Fibroblast of skin of back (primary cell): ENCODE measurements at regions not wholly inside any gene's neighbourhood (a gene's known extent, or its start where the extent isn't known, plus 50 kb on each side); places are given as distances from the start of the nearest gene placed in this dataset.

ENCODE experiments used
- DNase-seq: peaks from one replicate; pipeline ENCODE4 v3.0.0-alpha.2; 2013

GRCh38 chr4:35690271-35690670 lies 554.0 kb downstream of the ARAP2 start:
- DNase-seq = no peak

- no peak for DNase-seq
Observed at GRCh38 chr4:35695003-35695402, 549.3 kb downstream of the ARAP2 start.

- no peak for DNase-seq
Observed at GRCh38 chr4:35695421-35695820, 548.9 kb downstream of the ARAP2 start.

GRCh38 chr4:35697210-35697736 lies 547.0 kb downstream of the ARAP2 start:
- DNase-seq = no peak

GRCh38 chr4:35700663-35701062 lies 543.7 kb downstream of the ARAP2 start:
- DNase-seq = no peak

- no peak for DNase-seq
Observed at GRCh38 chr4:35709080-35709479, 535.2 kb downstream of the ARAP2 start.

- no peak for DNase-seq
Observed at GRCh38 chr4:35710343-35710742, 534.0 kb downstream of the ARAP2 start.

GRCh38 chr4:35711127-35711526 lies 533.2 kb downstream of the ARAP2 start:
- DNase-seq = no peak

GRCh38 chr4:35723973-35724372 lies 520.3 kb downstream of the ARAP2 start:
- DNase-seq = no peak

- no peak for DNase-seq
Observed at GRCh38 chr4:35725131-35725530, 519.2 kb downstream of the ARAP2 start.

- DNase-seq = no peak
Observed at GRCh38 chr4:35730414-35730813, 513.9 kb downstream of the ARAP2 start.

- DNase-seq = no peak
Observed at GRCh38 chr4:35734381-35735098, 509.8 kb downstream of the ARAP2 start.

GRCh38 chr4:35739308-35739707 lies 505.0 kb downstream of the ARAP2 start:
- DNase-seq = no peak

- no peak for DNase-seq
Observed at GRCh38 chr4:35754047-35754446, 490.3 kb downstream of the ARAP2 start.

GRCh38 chr4:35757836-35758235 lies 486.5 kb downstream of the ARAP2 start:
- DNase-seq = no peak

- no peak for DNase-seq
Observed at GRCh38 chr4:35760807-35761206, 483.5 kb downstream of the ARAP2 start.

- DNase-seq = no peak
Observed at GRCh38 chr4:35771571-35771970, 472.7 kb downstream of the ARAP2 start.

- peak; percentile 21 for DNase-seq
Observed at GRCh38 chr4:35772291-35772690, 472.0 kb downstream of the ARAP2 start.

- DNase-seq = no peak
Observed at GRCh38 chr4:35789899-35790574, 454.3 kb downstream of the ARAP2 start.

- DNase-seq = no peak
Observed at GRCh38 chr4:35793045-35793722, 451.1 kb downstream of the ARAP2 start.

GRCh38 chr4:35793766-35794165 lies 450.5 kb downstream of the ARAP2 start:
- no peak for DNase-seq

GRCh38 chr4:35800669-35801068 lies 443.6 kb downstream of the ARAP2 start:
- DNase-seq = no peak

GRCh38 chr4:35802644-35803043 lies 441.7 kb downstream of the ARAP2 start:
- DNase-seq = no peak

GRCh38 chr4:35818520-35818919 lies 425.8 kb downstream of the ARAP2 start:
- DNase-seq = no peak
